K562 (cell line): ENCODE measurements at regions not wholly inside any gene's neighbourhood (a gene's known extent, or its start where the extent isn't known, plus 50 kb on each side); places are given as distances from the start of the nearest gene placed in this dataset.

Source experiments
- CREBBP ChIP-seq: IDR thresholded peaks from one replicate; pipeline ENCODE4 v1.6.1; 2012; ENCODE audit warnings: low read depth, mild to moderate bottlenecking, control low read depth, inconsistent platforms, low read length
- TRIM24 ChIP-seq, 2 experiments: fragments of 450-650 bp; IDR thresholded peaks; 2 replicates each; pipeline ENCODE4 v1.6.1; 2016
- ZNF143 ChIP-seq: sonication (generic); formaldehyde crosslinking; IDR thresholded peaks from 2 replicates; pipeline ENCODE4 v1.9.0; 2022; ENCODE audit warnings: mild to moderate bottlenecking, missing genetic modification reagents
- TF ChIP-seq, protein P1 (sequence below): fragments of 450-650 bp; IDR thresholded peaks from 2 replicates; pipeline ENCODE4 v1.6.1; 2016; ENCODE audit warnings: mild to moderate bottlenecking, moderate library complexity
- TF ChIP-seq, protein P2 (sequence below): fragments of 450-650 bp; IDR thresholded peaks from 2 replicates; pipeline ENCODE4 v1.6.1; 2016; ENCODE audit warnings: borderline replicate concordance

DNA sequence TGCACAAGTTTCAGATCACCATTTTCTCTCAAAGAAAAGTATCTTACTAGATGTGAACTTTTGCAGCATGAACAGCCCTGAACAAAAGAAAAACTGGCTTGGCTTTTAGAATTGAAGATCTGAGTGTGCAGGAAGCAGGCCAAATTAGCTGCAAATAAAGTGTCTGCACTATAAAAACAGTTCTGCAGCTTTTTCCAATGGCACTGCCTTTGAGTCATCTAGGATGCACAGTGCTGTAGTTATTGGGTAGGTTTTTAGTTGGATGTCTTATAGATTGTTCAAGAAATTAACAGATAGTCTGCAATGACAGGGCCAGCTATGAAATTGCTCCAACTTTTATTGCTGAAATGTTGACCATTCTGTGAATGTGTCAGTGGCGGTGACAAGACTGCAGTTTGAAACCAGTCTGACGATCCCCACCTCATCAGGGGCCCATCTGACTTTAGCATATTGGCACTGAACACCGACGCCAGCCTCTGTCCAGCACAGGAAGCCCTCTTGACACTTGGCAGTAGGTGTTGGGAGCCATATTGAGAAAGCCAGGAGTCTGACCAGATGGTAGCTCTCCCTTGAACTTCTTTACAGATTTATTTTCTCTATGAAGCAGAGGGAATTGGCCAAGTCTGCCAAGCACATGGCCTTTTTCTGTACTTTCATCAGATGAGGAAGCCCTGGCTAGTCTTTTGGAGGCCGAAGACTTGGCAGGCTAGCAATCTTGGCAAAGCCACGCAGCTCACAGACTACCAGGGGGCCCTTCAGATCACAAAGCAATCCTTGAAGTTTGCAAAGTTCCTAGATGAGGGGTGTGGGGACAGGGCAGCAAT is 490.6 kb downstream of the NEBL start (continued):
- TF ChIP-seq, protein P1, sequence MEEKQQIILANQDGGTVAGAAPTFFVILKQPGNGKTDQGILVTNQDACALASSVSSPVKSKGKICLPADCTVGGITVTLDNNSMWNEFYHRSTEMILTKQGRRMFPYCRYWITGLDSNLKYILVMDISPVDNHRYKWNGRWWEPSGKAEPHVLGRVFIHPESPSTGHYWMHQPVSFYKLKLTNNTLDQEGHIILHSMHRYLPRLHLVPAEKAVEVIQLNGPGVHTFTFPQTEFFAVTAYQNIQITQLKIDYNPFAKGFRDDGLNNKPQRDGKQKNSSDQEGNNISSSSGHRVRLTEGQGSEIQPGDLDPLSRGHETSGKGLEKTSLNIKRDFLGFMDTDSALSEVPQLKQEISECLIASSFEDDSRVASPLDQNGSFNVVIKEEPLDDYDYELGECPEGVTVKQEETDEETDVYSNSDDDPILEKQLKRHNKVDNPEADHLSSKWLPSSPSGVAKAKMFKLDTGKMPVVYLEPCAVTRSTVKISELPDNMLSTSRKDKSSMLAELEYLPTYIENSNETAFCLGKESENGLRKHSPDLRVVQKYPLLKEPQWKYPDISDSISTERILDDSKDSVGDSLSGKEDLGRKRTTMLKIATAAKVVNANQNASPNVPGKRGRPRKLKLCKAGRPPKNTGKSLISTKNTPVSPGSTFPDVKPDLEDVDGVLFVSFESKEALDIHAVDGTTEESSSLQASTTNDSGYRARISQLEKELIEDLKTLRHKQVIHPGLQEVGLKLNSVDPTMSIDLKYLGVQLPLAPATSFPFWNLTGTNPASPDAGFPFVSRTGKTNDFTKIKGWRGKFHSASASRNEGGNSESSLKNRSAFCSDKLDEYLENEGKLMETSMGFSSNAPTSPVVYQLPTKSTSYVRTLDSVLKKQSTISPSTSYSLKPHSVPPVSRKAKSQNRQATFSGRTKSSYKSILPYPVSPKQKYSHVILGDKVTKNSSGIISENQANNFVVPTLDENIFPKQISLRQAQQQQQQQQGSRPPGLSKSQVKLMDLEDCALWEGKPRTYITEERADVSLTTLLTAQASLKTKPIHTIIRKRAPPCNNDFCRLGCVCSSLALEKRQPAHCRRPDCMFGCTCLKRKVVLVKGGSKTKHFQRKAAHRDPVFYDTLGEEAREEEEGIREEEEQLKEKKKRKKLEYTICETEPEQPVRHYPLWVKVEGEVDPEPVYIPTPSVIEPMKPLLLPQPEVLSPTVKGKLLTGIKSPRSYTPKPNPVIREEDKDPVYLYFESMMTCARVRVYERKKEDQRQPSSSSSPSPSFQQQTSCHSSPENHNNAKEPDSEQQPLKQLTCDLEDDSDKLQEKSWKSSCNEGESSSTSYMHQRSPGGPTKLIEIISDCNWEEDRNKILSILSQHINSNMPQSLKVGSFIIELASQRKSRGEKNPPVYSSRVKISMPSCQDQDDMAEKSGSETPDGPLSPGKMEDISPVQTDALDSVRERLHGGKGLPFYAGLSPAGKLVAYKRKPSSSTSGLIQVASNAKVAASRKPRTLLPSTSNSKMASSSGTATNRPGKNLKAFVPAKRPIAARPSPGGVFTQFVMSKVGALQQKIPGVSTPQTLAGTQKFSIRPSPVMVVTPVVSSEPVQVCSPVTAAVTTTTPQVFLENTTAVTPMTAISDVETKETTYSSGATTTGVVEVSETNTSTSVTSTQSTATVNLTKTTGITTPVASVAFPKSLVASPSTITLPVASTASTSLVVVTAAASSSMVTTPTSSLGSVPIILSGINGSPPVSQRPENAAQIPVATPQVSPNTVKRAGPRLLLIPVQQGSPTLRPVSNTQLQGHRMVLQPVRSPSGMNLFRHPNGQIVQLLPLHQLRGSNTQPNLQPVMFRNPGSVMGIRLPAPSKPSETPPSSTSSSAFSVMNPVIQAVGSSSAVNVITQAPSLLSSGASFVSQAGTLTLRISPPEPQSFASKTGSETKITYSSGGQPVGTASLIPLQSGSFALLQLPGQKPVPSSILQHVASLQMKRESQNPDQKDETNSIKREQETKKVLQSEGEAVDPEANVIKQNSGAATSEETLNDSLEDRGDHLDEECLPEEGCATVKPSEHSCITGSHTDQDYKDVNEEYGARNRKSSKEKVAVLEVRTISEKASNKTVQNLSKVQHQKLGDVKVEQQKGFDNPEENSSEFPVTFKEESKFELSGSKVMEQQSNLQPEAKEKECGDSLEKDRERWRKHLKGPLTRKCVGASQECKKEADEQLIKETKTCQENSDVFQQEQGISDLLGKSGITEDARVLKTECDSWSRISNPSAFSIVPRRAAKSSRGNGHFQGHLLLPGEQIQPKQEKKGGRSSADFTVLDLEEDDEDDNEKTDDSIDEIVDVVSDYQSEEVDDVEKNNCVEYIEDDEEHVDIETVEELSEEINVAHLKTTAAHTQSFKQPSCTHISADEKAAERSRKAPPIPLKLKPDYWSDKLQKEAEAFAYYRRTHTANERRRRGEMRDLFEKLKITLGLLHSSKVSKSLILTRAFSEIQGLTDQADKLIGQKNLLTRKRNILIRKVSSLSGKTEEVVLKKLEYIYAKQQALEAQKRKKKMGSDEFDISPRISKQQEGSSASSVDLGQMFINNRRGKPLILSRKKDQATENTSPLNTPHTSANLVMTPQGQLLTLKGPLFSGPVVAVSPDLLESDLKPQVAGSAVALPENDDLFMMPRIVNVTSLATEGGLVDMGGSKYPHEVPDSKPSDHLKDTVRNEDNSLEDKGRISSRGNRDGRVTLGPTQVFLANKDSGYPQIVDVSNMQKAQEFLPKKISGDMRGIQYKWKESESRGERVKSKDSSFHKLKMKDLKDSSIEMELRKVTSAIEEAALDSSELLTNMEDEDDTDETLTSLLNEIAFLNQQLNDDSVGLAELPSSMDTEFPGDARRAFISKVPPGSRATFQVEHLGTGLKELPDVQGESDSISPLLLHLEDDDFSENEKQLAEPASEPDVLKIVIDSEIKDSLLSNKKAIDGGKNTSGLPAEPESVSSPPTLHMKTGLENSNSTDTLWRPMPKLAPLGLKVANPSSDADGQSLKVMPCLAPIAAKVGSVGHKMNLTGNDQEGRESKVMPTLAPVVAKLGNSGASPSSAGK = no peak
- TF ChIP-seq TRIM24 (IDR thresholded peaks at IDR 0.05) (no peak), CREBBP (no peak), ZNF143 (CRISPR knock-in tag) (no peak)
- TF ChIP-seq, protein P2, sequence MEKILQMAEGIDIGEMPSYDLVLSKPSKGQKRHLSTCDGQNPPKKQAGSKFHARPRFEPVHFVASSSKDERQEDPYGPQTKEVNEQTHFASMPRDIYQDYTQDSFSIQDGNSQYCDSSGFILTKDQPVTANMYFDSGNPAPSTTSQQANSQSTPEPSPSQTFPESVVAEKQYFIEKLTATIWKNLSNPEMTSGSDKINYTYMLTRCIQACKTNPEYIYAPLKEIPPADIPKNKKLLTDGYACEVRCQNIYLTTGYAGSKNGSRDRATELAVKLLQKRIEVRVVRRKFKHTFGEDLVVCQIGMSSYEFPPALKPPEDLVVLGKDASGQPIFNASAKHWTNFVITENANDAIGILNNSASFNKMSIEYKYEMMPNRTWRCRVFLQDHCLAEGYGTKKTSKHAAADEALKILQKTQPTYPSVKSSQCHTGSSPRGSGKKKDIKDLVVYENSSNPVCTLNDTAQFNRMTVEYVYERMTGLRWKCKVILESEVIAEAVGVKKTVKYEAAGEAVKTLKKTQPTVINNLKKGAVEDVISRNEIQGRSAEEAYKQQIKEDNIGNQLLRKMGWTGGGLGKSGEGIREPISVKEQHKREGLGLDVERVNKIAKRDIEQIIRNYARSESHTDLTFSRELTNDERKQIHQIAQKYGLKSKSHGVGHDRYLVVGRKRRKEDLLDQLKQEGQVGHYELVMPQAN = no peak
